ENCODE measurements at regions not wholly inside any gene's neighbourhood (a gene's known extent, or its start where the extent isn't known, plus 50 kb on each side); places are given as distances from the start of the nearest gene placed in this dataset.

- Histone ChIP-seq H3K36me3 (ENCODE audit: control insufficient read depth in 2 of 2, extremely low read depth in 1 of 2, insufficient read depth in 2 of 2, low read length in 2 of 2) (no peaks in the 10 kb centered on the region), H3K27ac (ENCODE audit: control insufficient read depth, insufficient read depth, low read length) (no peak overlapping the region), H3K4me2 (ENCODE audit: control insufficient read depth, extremely low read depth, insufficient read depth, low read depth, low read length) (no peak overlapping the region), H3K9me1 (ENCODE audit: control insufficient read depth, extremely low read depth, insufficient read depth, low read length) (no peaks in the 10 kb centered on the region), H3K4me3 (ENCODE audit: control insufficient read depth in 2 of 3, extremely low read depth in 1 of 3, insufficient read depth in 2 of 3, low read depth in 1 of 3, low read length in 3 of 3) (no peak overlapping the region), H3K9ac (ENCODE audit: control insufficient read depth, extremely low read depth, insufficient read depth, low read length) (no peak overlapping the region), H3K9me3 (ENCODE audit: control insufficient read depth, low read depth, low read length) (no peaks in the 10 kb centered on the region), H3K79me2 (ENCODE audit: control insufficient read depth, insufficient read depth, low read length) (no peaks in the 10 kb centered on the region), H4K20me1 (ENCODE audit: control insufficient read depth, extremely low read depth, insufficient read depth, low read length) (no peaks in the 10 kb centered on the region), H3K4me1 (ENCODE audit: control insufficient read depth, extremely low read depth, insufficient read depth, low read length) (no peaks in the 10 kb centered on the region), H2AFZ (ENCODE audit: control insufficient read depth, low read length) (no peak overlapping the region), H3K27me3 (ENCODE audit: control insufficient read depth, extremely low read depth, insufficient read depth, low read length) (no peaks in the 10 kb centered on the region)
- no peak for FAIRE-seq
- dilution Hi-C loops (cut with MboI; ENCODE audit: extremely low pct_ligation_motif_present, low sequenced_read_pairs), result no loop called here
- TF ChIP-seq, protein P1, sequence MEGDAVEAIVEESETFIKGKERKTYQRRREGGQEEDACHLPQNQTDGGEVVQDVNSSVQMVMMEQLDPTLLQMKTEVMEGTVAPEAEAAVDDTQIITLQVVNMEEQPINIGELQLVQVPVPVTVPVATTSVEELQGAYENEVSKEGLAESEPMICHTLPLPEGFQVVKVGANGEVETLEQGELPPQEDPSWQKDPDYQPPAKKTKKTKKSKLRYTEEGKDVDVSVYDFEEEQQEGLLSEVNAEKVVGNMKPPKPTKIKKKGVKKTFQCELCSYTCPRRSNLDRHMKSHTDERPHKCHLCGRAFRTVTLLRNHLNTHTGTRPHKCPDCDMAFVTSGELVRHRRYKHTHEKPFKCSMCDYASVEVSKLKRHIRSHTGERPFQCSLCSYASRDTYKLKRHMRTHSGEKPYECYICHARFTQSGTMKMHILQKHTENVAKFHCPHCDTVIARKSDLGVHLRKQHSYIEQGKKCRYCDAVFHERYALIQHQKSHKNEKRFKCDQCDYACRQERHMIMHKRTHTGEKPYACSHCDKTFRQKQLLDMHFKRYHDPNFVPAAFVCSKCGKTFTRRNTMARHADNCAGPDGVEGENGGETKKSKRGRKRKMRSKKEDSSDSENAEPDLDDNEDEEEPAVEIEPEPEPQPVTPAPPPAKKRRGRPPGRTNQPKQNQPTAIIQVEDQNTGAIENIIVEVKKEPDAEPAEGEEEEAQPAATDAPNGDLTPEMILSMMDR (optimal IDR thresholded peaks at IDR 0.05 in 1 of 3, IDR thresholded peaks at IDR 0.05 in 1 of 3, conservative IDR thresholded peaks at IDR 0.05 in 1 of 3; ENCODE audit: extremely low read depth in 1 of 3, insufficient read depth in 2 of 3, low read length in 3 of 3), result no peak
- TF ChIP-seq EZH2 (IDR thresholded peaks at IDR 0.05; ENCODE audit: low read length), result no peak
- DNase-seq (ENCODE audit: low read depth, low spot score), result no peak
These were observed 82.0 kb upstream of the MROH9 start for GRCh38 chr1:170853302-170853701.

DNA sequence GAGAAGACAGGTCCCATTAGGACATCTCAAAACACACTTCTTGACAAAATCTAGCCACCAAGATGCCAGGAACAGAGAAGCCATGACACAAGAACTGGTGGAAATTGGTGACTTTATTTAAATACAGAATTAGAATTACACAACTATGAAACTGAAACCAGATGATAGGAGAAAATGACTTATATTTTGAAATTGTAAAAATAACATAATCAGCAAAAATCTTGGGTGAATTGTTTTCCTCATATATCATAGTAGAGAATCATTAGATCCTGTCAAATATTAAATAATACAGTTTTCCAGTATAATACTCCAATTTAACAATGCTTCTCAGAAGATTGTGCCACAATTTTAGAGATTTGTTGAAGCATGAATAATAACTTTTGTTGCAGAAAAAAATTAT, 81.5 kb upstream of the MROH9 start:
- no peak for DNase-seq (ENCODE audit: low read depth, low spot score)
- Histone ChIP-seq H3K9me1 (ENCODE audit: control insufficient read depth, extremely low read depth, insufficient read depth, low read length) (no peaks in the 10 kb centered on the region), H3K9ac (ENCODE audit: control insufficient read depth, extremely low read depth, insufficient read depth, low read length) (no peak overlapping the region), H3K4me3 (ENCODE audit: control insufficient read depth in 2 of 3, extremely low read depth in 1 of 3, insufficient read depth in 2 of 3, low read depth in 1 of 3, low read length in 3 of 3) (no peak overlapping the region), H3K4me2 (ENCODE audit: control insufficient read depth, extremely low read depth, insufficient read depth, low read depth, low read length) (no peak overlapping the region), H3K9me3 (ENCODE audit: control insufficient read depth, low read depth, low read length) (no peaks in the 10 kb centered on the region), H3K36me3 (ENCODE audit: control insufficient read depth in 2 of 2, extremely low read depth in 1 of 2, insufficient read depth in 2 of 2, low read length in 2 of 2) (no peaks in the 10 kb centered on the region), H3K27ac (ENCODE audit: control insufficient read depth, insufficient read depth, low read length) (no peak overlapping the region), H3K79me2 (ENCODE audit: control insufficient read depth, insufficient read depth, low read length) (no peaks in the 10 kb centered on the region), H4K20me1 (ENCODE audit: control insufficient read depth, extremely low read depth, insufficient read depth, low read length) (no peaks in the 10 kb centered on the region), H3K4me1 (ENCODE audit: control insufficient read depth, extremely low read depth, insufficient read depth, low read length) (no peaks in the 10 kb centered on the region), H3K27me3 (ENCODE audit: control insufficient read depth, extremely low read depth, insufficient read depth, low read length) (no peaks in the 10 kb centered on the region), H2AFZ (ENCODE audit: control insufficient read depth, low read length) (no peak overlapping the region)
- no peak for TF ChIP-seq EZH2 (IDR thresholded peaks at IDR 0.05; ENCODE audit: low read length)
- TF ChIP-seq, protein P1 (optimal IDR thresholded peaks at IDR 0.05 in 1 of 3, IDR thresholded peaks at IDR 0.05 in 1 of 3, conservative IDR thresholded peaks at IDR 0.05 in 1 of 3; ENCODE audit: extremely low read depth in 1 of 3, insufficient read depth in 2 of 3, low read length in 3 of 3), result no peak
- dilution Hi-C loops (cut with MboI; ENCODE audit: extremely low pct_ligation_motif_present, low sequenced_read_pairs), result no loop called here
- FAIRE-seq, result no peak
